ENCODE measurements at regions not wholly inside any gene's neighbourhood (a gene's known extent, or its start where the extent isn't known, plus 50 kb on each side); places are given as distances from the start of the nearest gene placed in this dataset.

- no peak for FAIRE-seq
- ChIA-PET CTCF (interaction anchor here (1.3 kb wide), 1 partner anchor 617 kb away, joined by 3 read pairs; no protein-coding TSS in a partner anchor), POLR2A (no interaction called here)
- Histone ChIP-seq H3K27ac (no peak overlapping the region), H3K4me3 (no peak overlapping the region), H3K9me3 (no peaks in the 10 kb centered on the region), H3K4me2 (no peak overlapping the region), H3K4me1 (no peaks in the 10 kb centered on the region)
- TF ChIP-seq ESRRA (IDR thresholded peaks at IDR 0.05; ENCODE audit: borderline replicate concordance, low read length) = no peak
- no peak for TF ChIP-seq CTCF (IDR thresholded peaks at IDR 0.05)
- no peak for TF ChIP-seq HOXA7 (CRISPR knock-in tag; IDR thresholded peaks at IDR 0.05)
- TF ChIP-seq SMC3 (IDR thresholded peaks at IDR 0.05) = no peak
- no peak for TF ChIP-seq FOSL2 (IDR thresholded peaks at IDR 0.05)
- TF ChIP-seq FOSL2 (CRISPR knock-in tag; IDR thresholded peaks at IDR 0.05) = no peak
- TF ChIP-seq ELK1 (IDR thresholded peaks at IDR 0.05; ENCODE audit: low read depth, low read length) = no peak
- no peak for TF ChIP-seq KDM1A (IDR thresholded peaks at IDR 0.05; ENCODE audit: low read depth)
- no peak for TF ChIP-seq ZFP36 (IDR thresholded peaks at IDR 0.05; ENCODE audit: borderline replicate concordance, partially characterized antibody)
- ATAC-seq = no peak
- WGBS (ENCODE audit: missing lambda C conversion rate) = 3% methylated on average over 2 of the region's 2 CpGs
- no peak for DNase-seq (ENCODE audit: low read depth in 1 of 2, low spot score in 1 of 2)
Observed at GRCh38 chr12:30136696-30137095, 353.0 kb upstream of the TMTC1 start.

DNA sequence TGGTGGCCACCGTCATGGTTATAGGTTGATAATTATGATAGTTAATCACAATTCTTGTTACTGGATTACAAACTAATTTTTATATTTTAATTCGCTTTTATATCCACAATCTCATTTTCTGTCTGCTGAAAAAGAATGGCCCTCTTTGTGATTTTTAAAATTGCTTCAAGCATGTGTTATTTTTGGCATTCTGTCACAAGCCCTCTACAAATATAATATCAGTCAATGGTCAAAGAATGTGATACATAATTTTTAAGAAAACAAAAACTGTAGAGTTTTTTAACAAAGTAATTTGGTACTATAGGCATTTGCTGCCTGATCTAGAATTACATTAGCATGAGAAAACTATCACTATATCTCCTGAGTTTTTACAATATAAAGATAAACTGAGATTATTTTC lies 352.0 kb upstream of the TMTC1 start:
- Histone ChIP-seq H3K9me3 (no peaks in the 10 kb centered on the region), H3K4me3 (no peak overlapping the region), H3K4me2 (no peak overlapping the region), H3K27ac (no peak overlapping the region), H3K4me1 (no peaks in the 10 kb centered on the region)
- POLR2A ChIA-PET = no interaction called here
- DNase-seq (ENCODE audit: low read depth in 1 of 2, low spot score in 1 of 2) (no peak), FAIRE-seq (no peak), ATAC-seq (no peak)
- 10% methylated on average over 2 of the region's 2 CpGs for WGBS (ENCODE audit: missing lambda C conversion rate)
- CTCF ChIA-PET = interaction anchor here (0.6 to 1.3 kb wide), 3 partner anchors 49 to 617 kb away, joined by 3 read pairs; no protein-coding TSS in a partner anchor
- TF ChIP-seq, protein P1, sequence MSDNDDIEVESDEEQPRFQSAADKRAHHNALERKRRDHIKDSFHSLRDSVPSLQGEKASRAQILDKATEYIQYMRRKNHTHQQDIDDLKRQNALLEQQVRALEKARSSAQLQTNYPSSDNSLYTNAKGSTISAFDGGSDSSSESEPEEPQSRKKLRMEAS (IDR thresholded peaks at IDR 0.05) = no peak
- no peak for TF ChIP-seq FOSL2 (IDR thresholded peaks at IDR 0.05)
- TF ChIP-seq FOSL2 (CRISPR knock-in tag; IDR thresholded peaks at IDR 0.05) = no peak
- TF ChIP-seq, protein P2, sequence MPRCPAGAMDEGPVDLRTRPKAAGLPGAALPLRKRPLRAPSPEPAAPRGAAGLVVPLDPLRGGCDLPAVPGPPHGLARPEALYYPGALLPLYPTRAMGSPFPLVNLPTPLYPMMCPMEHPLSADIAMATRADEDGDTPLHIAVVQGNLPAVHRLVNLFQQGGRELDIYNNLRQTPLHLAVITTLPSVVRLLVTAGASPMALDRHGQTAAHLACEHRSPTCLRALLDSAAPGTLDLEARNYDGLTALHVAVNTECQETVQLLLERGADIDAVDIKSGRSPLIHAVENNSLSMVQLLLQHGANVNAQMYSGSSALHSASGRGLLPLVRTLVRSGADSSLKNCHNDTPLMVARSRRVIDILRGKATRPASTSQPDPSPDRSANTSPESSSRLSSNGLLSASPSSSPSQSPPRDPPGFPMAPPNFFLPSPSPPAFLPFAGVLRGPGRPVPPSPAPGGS (IDR thresholded peaks at IDR 0.05) = no peak
- TF ChIP-seq E2F6 (IDR thresholded peaks at IDR 0.05; ENCODE audit: borderline replicate concordance, low read depth) = no peak
- TF ChIP-seq, protein P3, sequence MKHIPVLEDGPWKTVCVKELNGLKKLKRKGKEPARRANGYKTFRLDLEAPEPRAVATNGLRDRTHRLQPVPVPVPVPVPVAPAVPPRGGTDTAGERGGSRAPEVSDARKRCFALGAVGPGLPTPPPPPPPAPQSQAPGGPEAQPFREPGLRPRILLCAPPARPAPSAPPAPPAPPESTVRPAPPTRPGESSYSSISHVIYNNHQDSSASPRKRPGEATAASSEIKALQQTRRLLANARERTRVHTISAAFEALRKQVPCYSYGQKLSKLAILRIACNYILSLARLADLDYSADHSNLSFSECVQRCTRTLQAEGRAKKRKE (CRISPR knock-in tag; IDR thresholded peaks at IDR 0.05; ENCODE audit: low read depth) = no peak
- no peak for TF ChIP-seq POLR2A (IDR thresholded peaks at IDR 0.05; ENCODE audit: low read length)
- TF ChIP-seq ZNF302 (CRISPR knock-in tag; IDR thresholded peaks at IDR 0.05) = no peak
- TF ChIP-seq, protein P4, sequence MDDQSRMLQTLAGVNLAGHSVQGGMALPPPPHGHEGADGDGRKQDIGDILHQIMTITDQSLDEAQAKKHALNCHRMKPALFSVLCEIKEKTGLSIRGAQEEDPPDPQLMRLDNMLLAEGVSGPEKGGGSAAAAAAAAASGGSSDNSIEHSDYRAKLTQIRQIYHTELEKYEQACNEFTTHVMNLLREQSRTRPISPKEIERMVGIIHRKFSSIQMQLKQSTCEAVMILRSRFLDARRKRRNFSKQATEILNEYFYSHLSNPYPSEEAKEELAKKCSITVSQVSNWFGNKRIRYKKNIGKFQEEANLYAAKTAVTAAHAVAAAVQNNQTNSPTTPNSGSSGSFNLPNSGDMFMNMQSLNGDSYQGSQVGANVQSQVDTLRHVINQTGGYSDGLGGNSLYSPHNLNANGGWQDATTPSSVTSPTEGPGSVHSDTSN (IDR thresholded peaks at IDR 0.05) = no peak
- no peak for TF ChIP-seq HEYL (CRISPR knock-in tag; IDR thresholded peaks at IDR 0.05)
- no peak for TF ChIP-seq JUNB (IDR thresholded peaks at IDR 0.05)
- TF ChIP-seq CEBPB (IDR thresholded peaks at IDR 0.05) = no peak
- no peak for TF ChIP-seq SREBF2 (IDR thresholded peaks at IDR 0.05)

Data from A549 (cell line).